CMK (cell line): ENCODE measurements at regions not wholly inside any gene's neighbourhood (a gene's known extent, or its start where the extent isn't known, plus 50 kb on each side); places are given as distances from the start of the nearest gene placed in this dataset.

ENCODE experiments used
- DNase-seq: peaks from one replicate; pipeline ENCODE4 v3.0.0-alpha.2; 2010; ENCODE audit warnings: low read depth

GRCh38 chr18:42268186-42268725, 313.2 kb downstream of the PIK3C3 start:
- no peak for DNase-seq

GRCh38 chr18:42268798-42269197, 313.8 kb downstream of the PIK3C3 start:
- DNase-seq: no peak

GRCh38 chr18:42271647-42272414, 316.8 kb downstream of the PIK3C3 start:
- no peak for DNase-seq

GRCh38 chr18:42274488-42275137, 319.6 kb downstream of the PIK3C3 start:
- no peak for DNase-seq

GRCh38 chr18:42275138-42275535, 320.1 kb downstream of the PIK3C3 start:
- no peak for DNase-seq

- no peak for DNase-seq
These were observed 321.1 kb downstream of the PIK3C3 start for GRCh38 chr18:42275949-42276730.

GRCh38 chr18:42281124-42281523, 326.1 kb downstream of the PIK3C3 start:
- DNase-seq: no peak

- DNase-seq: no peak
These were observed 326.8 kb downstream of the PIK3C3 start for GRCh38 chr18:42281851-42282250.

GRCh38 chr18:42287047-42287446, 332.0 kb downstream of the PIK3C3 start:
- no peak for DNase-seq

GRCh38 chr18:42288129-42288528, 333.1 kb downstream of the PIK3C3 start:
- no peak for DNase-seq

- DNase-seq: no peak
These were observed 334.5 kb downstream of the PIK3C3 start for GRCh38 chr18:42289526-42289925.

GRCh38 chr18:42290318-42291307, 335.6 kb downstream of the PIK3C3 start:
- DNase-seq: no peak

GRCh38 chr18:42292654-42293053, 337.6 kb downstream of the PIK3C3 start:
- no peak for DNase-seq

GRCh38 chr18:42296192-42296591, 341.2 kb downstream of the PIK3C3 start:
- DNase-seq: no peak

- DNase-seq: no peak
These were observed 341.7 kb downstream of the PIK3C3 start for GRCh38 chr18:42296723-42297122.

- DNase-seq: peak; percentile 21
These were observed 344.0 kb downstream of the PIK3C3 start for GRCh38 chr18:42298759-42299675.

GRCh38 chr18:42305869-42306593, 351.0 kb downstream of the PIK3C3 start:
- no peak for DNase-seq

GRCh38 chr18:42306594-42306980, 351.6 kb downstream of the PIK3C3 start:
- DNase-seq: no peak

- no peak for DNase-seq
These were observed 355.9 kb downstream of the PIK3C3 start for GRCh38 chr18:42310956-42311355.

GRCh38 chr18:42326752-42327151, 371.7 kb downstream of the PIK3C3 start:
- no peak for DNase-seq
